ENCODE measurements at regions not wholly inside any gene's neighbourhood (a gene's known extent, or its start where the extent isn't known, plus 50 kb on each side); places are given as distances from the start of the nearest gene placed in this dataset.
A peak's percentile ranks its signal among the peaks of the same experiment; 100 is the strongest.

DNA sequence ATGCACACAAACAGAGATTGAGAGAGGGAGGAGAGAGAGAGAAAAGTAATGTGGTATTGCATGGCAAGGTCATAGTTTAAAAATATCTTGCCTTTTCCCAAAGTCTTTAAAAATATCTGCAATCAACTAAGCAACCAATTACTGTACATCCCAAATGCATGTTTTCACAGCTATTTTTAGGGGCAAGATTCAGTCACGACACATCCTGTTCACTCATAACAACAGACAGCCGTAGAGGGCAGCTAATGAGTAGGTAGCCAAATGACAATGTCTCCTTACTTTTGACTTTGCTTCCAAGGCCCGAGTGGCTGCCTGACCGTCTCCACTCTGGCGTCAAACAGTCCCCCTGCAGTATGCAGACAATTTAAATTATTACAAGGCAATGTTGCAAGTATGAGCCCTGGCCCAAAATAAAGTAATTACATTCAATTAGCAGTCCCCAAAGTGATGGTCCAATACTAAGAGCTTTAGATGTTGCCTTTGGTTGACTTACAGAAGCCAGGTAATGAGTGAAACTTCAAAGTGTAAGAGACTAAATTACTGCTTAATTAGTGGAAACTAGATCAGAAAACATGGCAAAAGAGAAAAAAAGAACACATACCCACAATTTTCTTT is 162.9 kb downstream of the MBL2 start:
- TF ChIP-seq GATA2 (IDR thresholded peaks at IDR 0.05; ENCODE audit: low read depth, low read length) (no peak), GATA3 (IDR thresholded peaks at IDR 0.05; ENCODE audit: low read depth, low read length) (no peak)

DNA sequence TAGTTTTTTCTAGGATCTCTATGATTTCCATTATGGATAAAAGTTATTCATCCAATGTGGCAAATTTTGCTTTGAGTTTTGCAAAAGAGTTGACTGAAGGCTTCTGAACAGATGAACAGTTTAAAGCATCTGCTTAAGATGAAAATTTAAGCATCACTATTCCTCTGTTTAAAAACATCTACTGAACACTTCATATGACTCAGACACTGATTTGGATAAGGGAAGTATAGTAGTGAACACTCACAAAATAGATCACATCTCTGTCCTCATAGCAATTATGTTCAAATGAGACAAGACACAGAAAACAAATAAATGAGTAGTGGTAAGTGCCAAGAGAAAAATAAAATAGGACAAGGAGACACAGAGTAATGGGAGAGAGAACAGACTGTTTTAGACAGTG is 157.3 kb downstream of the MBL2 start:
- TF ChIP-seq GATA3 (IDR thresholded peaks at IDR 0.05; ENCODE audit: low read depth, low read length): no peak
- TF ChIP-seq GATA2 (IDR thresholded peaks at IDR 0.05; ENCODE audit: low read depth, low read length): no peak

DNA sequence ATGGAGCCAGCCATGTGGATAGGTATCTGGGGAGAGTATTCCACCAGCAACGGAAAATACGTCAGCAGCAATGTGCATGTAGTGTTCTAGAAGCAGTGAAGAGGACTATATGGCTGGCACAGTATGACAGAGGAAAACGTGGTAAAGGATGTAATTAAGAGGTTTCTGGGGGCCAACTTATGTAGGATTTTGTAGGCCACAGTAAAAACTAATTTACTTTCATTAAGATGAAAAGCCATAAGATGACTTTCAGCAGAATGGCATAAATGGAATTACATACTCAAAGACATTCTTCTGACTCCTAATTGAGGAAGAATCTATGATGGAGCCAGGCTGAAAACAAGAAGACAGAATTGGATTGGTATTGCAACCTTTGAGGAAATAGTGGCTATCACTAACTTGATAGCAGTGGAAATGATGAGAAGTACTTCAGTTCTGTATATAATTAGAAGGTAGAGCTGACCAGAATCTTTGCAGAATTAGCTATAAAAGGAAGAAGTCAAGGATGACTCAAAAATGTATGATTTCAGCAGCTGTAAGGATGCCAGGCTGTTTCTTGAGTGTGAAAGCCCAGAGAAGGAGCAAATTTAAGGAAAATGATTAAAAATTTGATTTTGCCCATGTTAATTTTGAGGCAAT is 156.7 kb downstream of the MBL2 start:
- TF ChIP-seq GATA3 (IDR thresholded peaks at IDR 0.05; ENCODE audit: low read depth, low read length) (no peak), GATA2 (IDR thresholded peaks at IDR 0.05; ENCODE audit: low read depth, low read length) (no peak)

DNA sequence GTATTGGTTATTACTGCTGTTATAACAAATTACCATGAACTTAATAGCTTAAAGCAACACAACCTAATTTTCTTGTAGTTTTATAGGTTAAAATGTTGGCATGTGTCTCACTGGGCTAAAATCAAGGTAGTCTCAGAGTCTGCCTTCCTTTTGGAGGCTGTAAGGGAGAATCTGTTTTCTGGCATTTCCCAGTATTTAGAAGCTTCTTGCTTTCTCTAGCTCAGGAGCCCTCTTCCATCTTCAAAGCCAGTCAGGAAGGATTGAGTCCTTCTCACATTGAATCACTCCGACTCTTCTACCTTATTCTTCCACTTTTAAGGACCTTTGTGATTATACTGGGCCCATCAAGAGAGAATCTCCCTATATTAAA is 156.2 kb downstream of the MBL2 start:
- TF ChIP-seq GATA3 (IDR thresholded peaks at IDR 0.05; ENCODE audit: low read depth, low read length) (no peak), GATA2 (IDR thresholded peaks at IDR 0.05; ENCODE audit: low read depth, low read length) (no peak)

DNA sequence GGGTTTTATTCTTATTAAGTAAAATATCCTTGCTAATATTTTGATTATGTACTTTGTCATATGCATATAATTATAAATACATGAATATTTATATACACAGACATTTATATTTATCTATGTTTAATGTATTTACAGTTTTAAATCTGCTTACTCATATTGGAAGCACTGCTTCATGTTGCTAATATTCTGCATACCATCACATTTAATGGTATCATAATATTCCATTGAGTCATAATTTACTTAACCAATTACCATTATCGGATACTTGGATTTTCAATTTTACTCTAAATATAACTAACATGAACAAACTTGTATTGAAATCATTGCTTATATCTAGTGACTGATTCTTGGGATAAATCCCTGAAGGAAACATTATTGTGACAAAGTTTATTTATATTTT is 155.2 kb downstream of the MBL2 start:
- TF ChIP-seq GATA3 (IDR thresholded peaks at IDR 0.05; ENCODE audit: low read depth, low read length) (no peak), GATA2 (IDR thresholded peaks at IDR 0.05; ENCODE audit: low read depth, low read length) (no peak)

DNA sequence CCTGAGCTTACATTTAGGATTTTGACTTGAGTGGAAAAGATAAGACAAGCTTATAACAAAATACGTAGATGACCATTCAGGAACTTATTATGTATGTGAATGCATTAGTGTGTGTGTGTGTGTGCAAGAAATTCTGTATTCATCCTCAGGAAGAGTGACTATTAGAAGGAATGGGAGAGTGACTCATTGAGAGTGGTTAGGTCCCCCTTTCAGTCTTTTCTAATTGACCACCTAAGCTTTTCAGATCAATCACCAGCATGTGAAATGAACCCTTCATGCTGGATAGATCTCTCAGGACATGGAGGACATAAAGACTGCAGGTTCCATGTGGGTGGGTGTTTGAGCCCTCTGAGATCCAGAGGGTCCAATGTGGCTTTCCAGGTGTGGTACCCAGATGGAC is 153.5 kb downstream of the MBL2 start:
- TF ChIP-seq GATA3 (IDR thresholded peaks at IDR 0.05; ENCODE audit: low read depth, low read length) (no peak), GATA2 (IDR thresholded peaks at IDR 0.05; ENCODE audit: low read depth, low read length) (no peak)

GRCh38 chr10:52621635-52622079 is 150.9 kb downstream of the MBL2 start:
- peak; percentile 78 for TF ChIP-seq GATA2 (IDR thresholded peaks at IDR 0.05; ENCODE audit: low read depth, low read length)
- peak; percentile 79 for TF ChIP-seq GATA3 (IDR thresholded peaks at IDR 0.05; ENCODE audit: low read depth, low read length)

DNA sequence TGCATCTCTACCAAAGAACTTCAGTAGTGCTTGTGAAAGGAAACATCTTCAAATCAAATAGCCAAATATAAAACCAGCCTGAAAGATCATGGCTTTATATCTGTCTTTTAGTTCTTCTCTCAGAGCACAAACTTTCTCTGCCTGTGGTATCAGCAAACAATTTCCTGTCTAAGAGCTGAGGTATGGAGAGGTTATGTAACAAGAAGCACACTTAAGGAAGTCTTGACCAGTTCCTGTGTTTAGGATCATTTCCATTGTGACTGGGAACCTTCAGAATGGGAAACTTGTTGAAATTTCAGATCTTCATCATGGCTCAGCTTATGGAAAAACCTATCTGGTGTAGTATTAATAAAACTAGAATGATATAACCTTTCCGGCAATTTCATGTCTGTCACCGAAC is 148.8 kb downstream of the MBL2 start:
- TF ChIP-seq GATA3 (IDR thresholded peaks at IDR 0.05; ENCODE audit: low read depth, low read length) (no peak), GATA2 (IDR thresholded peaks at IDR 0.05; ENCODE audit: low read depth, low read length) (no peak)

- TF ChIP-seq GATA3 (IDR thresholded peaks at IDR 0.05; ENCODE audit: low read depth, low read length): no peak
- no peak for TF ChIP-seq GATA2 (IDR thresholded peaks at IDR 0.05; ENCODE audit: low read depth, low read length)
These were observed 145.3 kb downstream of the MBL2 start for GRCh38 chr10:52627279-52627678.

DNA sequence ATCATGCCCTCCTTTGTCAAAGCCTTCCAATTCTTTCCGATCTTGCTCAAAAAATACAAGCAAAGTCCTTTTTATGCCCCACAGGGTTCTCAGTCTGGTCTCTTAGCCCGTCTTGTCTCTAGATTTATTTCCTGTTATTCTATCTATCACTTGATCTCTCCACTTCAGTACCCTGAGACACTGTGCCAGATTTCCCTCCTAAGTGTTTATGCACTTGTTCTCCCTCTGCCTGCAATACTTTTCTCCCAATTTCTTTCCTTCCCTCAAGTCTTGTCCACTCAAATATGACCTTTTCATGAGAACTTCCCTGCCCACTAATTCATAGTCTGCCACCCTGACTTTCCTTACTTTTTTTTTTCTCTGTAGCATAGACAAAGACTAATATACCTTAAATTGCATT is 141.4 kb downstream of the MBL2 start:
- TF ChIP-seq GATA3 (IDR thresholded peaks at IDR 0.05; ENCODE audit: low read depth, low read length): no peak
- no peak for TF ChIP-seq GATA2 (IDR thresholded peaks at IDR 0.05; ENCODE audit: low read depth, low read length)

- no peak for TF ChIP-seq GATA3 (IDR thresholded peaks at IDR 0.05; ENCODE audit: low read depth, low read length)
- no peak for TF ChIP-seq GATA2 (IDR thresholded peaks at IDR 0.05; ENCODE audit: low read depth, low read length)
These were observed 140.9 kb downstream of the MBL2 start for GRCh38 chr10:52631648-52632047.

DNA sequence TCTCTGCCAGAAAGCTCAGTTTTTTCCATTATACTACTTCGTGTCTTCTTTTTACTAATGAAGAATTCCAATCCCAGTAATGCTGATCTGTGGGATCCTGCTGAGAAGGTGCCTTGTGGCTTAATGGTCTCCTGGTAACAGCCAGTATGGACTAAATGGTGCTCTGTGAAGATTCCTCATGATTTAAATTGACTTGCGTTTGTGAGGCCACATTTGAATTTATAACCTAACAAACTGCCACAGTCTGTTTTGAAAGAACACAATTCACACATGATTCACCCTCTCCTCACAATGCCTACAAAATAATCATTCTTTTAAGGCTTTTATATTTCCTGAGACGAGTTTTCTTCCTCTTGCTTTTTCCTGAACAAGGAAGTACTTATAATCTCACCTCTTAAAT is 140.0 kb downstream of the MBL2 start:
- TF ChIP-seq GATA2 (IDR thresholded peaks at IDR 0.05; ENCODE audit: low read depth, low read length) (no peak), GATA3 (IDR thresholded peaks at IDR 0.05; ENCODE audit: low read depth, low read length) (no peak)

DNA sequence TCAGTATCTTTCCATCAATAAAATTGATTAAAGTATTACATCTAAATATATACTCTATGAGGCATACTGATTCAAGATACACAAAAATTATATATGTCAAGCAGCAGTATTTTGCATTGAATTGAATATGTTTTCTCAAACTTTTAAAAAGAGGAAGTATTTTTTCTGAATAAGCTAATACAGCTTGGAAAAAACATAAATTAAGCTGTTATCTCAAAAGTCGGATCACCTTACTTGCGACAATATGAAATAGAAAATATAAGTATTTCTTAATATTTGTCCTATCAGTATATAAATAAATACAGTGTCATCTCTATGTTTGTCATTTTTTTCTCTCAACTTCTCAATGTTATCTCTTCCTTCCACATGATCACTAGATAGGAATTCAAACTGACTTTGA is 139.3 kb downstream of the MBL2 start:
- no peak for TF ChIP-seq GATA3 (IDR thresholded peaks at IDR 0.05; ENCODE audit: low read depth, low read length)
- TF ChIP-seq GATA2 (IDR thresholded peaks at IDR 0.05; ENCODE audit: low read depth, low read length): no peak

- no peak for TF ChIP-seq GATA2 (IDR thresholded peaks at IDR 0.05; ENCODE audit: low read depth, low read length)
- TF ChIP-seq GATA3 (IDR thresholded peaks at IDR 0.05; ENCODE audit: low read depth, low read length): no peak
These were observed 136.9 kb downstream of the MBL2 start for GRCh38 chr10:52635651-52636050.

DNA sequence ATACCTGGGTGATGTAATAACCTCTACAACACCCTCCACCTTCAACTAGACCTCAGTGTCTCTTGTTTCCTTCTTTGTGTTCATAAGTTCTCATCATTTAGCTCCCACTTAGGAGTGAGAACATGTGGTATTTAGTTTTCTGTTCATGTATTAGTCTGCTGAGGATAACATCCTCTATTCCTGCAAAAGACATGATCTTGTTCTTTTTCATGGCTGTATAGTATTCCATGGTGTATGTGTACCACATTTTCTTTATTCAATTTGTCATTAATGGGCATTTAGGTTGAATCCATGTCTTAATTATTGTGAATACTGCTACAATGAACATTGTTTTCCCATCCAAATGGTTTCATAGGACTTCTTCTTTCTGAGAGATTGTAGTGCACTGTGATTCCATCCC is 135.7 kb downstream of the MBL2 start:
- TF ChIP-seq GATA2 (IDR thresholded peaks at IDR 0.05; ENCODE audit: low read depth, low read length) (no peak), GATA3 (IDR thresholded peaks at IDR 0.05; ENCODE audit: low read depth, low read length) (no peak)
